SU-DHL-6 (cell line): ENCODE measurements at regions not wholly inside any gene's neighbourhood (a gene's known extent, or its start where the extent isn't known, plus 50 kb on each side); places are given as distances from the start of the nearest gene placed in this dataset.

Experiments
- CTCF ChIP-seq: fragments of 200-600 bp; sonication (generic); IDR thresholded peaks from one replicate; pipeline ENCODE4 v1.5.1; 2017; ENCODE audit warnings: antibody characterized with exemption, mild to moderate bottlenecking, low read length, moderate library complexity; ENCODE audit not compliant: insufficient read depth, poor library complexity, severe bottlenecking
- EZH2phosphoT487 ChIP-seq: fragments of 200-600 bp; sonication (generic), shearing (Covaris generic); conservative IDR thresholded peaks from 2 replicates; pipeline ENCODE4 v1.6.1; 2018; ENCODE audit warnings: mild to moderate bottlenecking, antibody characterized with exemption, low read length, moderate library complexity, mixed read lengths

GRCh38 chr12:114799574-114800487, 115.9 kb upstream of the TBX3 start:
- TF ChIP-seq CTCF (no peak), EZH2phosphoT487 (no peak)
